ENCODE measurements at regions not wholly inside any gene's neighbourhood (a gene's known extent, or its start where the extent isn't known, plus 50 kb on each side); places are given as distances from the start of the nearest gene placed in this dataset.

DNA sequence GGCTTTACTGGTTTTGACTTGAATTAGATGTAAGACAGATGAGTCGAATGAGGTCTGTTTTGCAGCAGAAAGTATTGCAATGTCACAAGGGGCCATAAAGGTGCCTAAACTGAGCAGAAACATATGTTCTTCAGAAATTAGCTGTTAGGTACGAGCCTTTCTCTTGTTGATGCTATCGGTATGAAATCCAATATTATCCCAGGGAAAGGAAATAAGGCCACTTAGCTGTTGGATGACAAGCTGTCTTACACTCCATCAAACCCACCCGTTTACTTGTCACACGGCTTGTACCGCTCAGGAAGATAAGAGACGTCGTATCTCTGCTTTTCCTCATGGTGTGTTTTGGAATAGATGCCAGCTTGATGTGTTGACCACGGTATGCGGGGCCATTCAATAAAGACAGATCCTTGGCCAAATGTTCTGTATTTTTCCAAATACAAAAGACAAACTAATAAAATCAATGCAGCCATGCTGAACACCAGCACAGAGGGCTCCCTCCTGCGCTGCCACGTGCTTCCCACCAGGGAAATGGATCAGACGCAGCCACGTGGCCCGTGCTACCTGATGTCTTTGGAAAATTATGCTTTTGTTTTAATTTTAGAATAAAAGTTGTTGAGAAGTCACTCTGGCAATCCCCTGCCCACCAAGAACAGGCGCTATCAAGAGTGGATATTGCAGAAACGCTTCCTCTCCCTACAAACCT lies 255.9 kb upstream of the SULF2 start:
- Histone ChIP-seq H3K4me1 (ENCODE audit: insufficient read depth, low read length, poor library complexity, severe bottlenecking) (no peaks in the 10 kb centered on the region), H3K4me3 (ENCODE audit: low read depth, low read length, poor library complexity, severe bottlenecking) (no peak overlapping the region), H3K27ac (ENCODE audit: low read depth, low read length, poor library complexity, severe bottlenecking) (no peak overlapping the region), H3K36me3 (ENCODE audit: insufficient read depth, low read length, poor library complexity, severe bottlenecking) (no peaks in the 10 kb centered on the region), H3K27me3 (replicated peaks; ENCODE audit: insufficient read depth, low read depth, low read length, poor library complexity) (no peaks in the 10 kb centered on the region), H3K9me3 (ENCODE audit: low read depth, low read length, poor library complexity, severe bottlenecking) (no peaks in the 10 kb centered on the region)
- ChIA-PET CTCF (no interaction called here), POLR2A (ENCODE audit: low non-redundant PET) (no interaction called here)
- intact Hi-C loops (cut with micrococcal nuclease; ENCODE audit: unreplicated experiment), result no loop called here
- no peak for DNase-seq (ENCODE audit: low spot score)
- no peak for TF ChIP-seq EZH2 (IDR thresholded peaks at IDR 0.05; ENCODE audit: borderline replicate concordance, low read depth, low read length, poor library complexity, severe bottlenecking)
- TF ChIP-seq, protein P1, sequence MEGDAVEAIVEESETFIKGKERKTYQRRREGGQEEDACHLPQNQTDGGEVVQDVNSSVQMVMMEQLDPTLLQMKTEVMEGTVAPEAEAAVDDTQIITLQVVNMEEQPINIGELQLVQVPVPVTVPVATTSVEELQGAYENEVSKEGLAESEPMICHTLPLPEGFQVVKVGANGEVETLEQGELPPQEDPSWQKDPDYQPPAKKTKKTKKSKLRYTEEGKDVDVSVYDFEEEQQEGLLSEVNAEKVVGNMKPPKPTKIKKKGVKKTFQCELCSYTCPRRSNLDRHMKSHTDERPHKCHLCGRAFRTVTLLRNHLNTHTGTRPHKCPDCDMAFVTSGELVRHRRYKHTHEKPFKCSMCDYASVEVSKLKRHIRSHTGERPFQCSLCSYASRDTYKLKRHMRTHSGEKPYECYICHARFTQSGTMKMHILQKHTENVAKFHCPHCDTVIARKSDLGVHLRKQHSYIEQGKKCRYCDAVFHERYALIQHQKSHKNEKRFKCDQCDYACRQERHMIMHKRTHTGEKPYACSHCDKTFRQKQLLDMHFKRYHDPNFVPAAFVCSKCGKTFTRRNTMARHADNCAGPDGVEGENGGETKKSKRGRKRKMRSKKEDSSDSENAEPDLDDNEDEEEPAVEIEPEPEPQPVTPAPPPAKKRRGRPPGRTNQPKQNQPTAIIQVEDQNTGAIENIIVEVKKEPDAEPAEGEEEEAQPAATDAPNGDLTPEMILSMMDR (conservative IDR thresholded peaks at IDR 0.05; ENCODE audit: low read depth, low read length), result no peak
- BruUV-seq (replicated peaks), result no TSS peak

DNA sequence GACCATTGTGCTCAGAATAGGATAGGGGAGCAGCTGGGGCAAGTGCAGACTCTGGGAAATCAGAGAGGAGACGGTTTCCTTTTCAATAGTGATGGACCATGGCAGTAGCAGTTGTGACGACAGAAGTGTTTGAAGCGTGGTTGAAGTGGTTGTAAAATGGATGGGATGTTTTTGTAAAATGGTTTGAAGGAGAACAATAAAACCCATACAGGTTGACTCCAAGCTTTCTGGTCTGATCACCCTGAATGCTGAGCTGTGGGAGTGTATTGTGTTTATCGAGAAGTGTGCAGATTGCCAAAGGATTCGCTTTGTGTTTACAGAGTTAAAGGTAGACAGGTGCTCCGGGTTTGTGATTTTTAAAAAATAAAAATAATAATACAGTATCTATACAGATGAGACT lies 255.2 kb upstream of the SULF2 start:
- CTCF ChIA-PET, result no interaction called here
- no peak for DNase-seq (ENCODE audit: low spot score)
- BruUV-seq (replicated peaks), result no TSS peak
- intact Hi-C loops (cut with micrococcal nuclease; ENCODE audit: unreplicated experiment), result no loop called here
- H3K27me3 ChIP-seq (replicated peaks; ENCODE audit: insufficient read depth, low read depth, low read length, poor library complexity), result no peaks in the 10 kb centered on the region
- no peaks in the 10 kb centered on the region for H3K36me3 ChIP-seq (ENCODE audit: insufficient read depth, low read length, poor library complexity, severe bottlenecking)
- no peak overlapping the region for H3K27ac ChIP-seq (ENCODE audit: low read depth, low read length, poor library complexity, severe bottlenecking)
- no peaks in the 10 kb centered on the region for H3K4me1 ChIP-seq (ENCODE audit: insufficient read depth, low read length, poor library complexity, severe bottlenecking)
- no peak overlapping the region for H3K4me3 ChIP-seq (ENCODE audit: low read depth, low read length, poor library complexity, severe bottlenecking)
- POLR2A ChIA-PET (ENCODE audit: low non-redundant PET), result no interaction called here
- TF ChIP-seq, protein P1 (conservative IDR thresholded peaks at IDR 0.05; ENCODE audit: low read depth, low read length), result no peak
- no peak for TF ChIP-seq EZH2 (IDR thresholded peaks at IDR 0.05; ENCODE audit: borderline replicate concordance, low read depth, low read length, poor library complexity, severe bottlenecking)
- no peaks in the 10 kb centered on the region for H3K9me3 ChIP-seq (ENCODE audit: low read depth, low read length, poor library complexity, severe bottlenecking)

DNA sequence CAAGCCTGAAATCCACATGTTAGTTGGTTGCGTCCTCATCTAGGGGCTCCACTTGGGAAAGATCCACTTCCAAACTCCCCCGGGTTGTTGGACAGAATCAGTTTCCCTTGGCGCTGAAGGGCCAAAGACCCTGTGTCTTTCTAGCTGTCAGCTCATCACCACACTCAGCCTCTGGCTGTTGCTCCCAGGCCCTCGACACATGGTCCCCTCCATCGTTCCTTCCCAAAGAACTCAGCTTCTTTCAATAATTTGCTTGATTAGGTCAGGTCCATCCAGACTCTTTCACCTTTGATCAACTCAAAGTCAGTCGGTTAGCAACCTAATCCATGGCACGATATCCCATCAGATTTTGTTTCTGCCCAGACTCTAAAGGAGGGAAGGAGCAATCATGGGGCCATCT lies 254.8 kb upstream of the SULF2 start:
- Histone ChIP-seq H3K27ac (ENCODE audit: low read depth, low read length, poor library complexity, severe bottlenecking) (no peak overlapping the region), H3K4me1 (ENCODE audit: insufficient read depth, low read length, poor library complexity, severe bottlenecking) (no peaks in the 10 kb centered on the region), H3K9me3 (ENCODE audit: low read depth, low read length, poor library complexity, severe bottlenecking) (no peaks in the 10 kb centered on the region), H3K36me3 (ENCODE audit: insufficient read depth, low read length, poor library complexity, severe bottlenecking) (no peaks in the 10 kb centered on the region), H3K27me3 (replicated peaks; ENCODE audit: insufficient read depth, low read depth, low read length, poor library complexity) (no peaks in the 10 kb centered on the region), H3K4me3 (ENCODE audit: low read depth, low read length, poor library complexity, severe bottlenecking) (no peak overlapping the region)
- no peak for TF ChIP-seq EZH2 (IDR thresholded peaks at IDR 0.05; ENCODE audit: borderline replicate concordance, low read depth, low read length, poor library complexity, severe bottlenecking)
- no TSS peak for BruUV-seq (replicated peaks)
- POLR2A ChIA-PET (ENCODE audit: low non-redundant PET), result interaction anchor here (0.6 kb wide), 1 partner anchor 26 kb away, joined by 5 read pairs; no protein-coding TSS in a partner anchor
- DNase-seq (ENCODE audit: low spot score), result no peak
- CTCF ChIA-PET, result no interaction called here
- intact Hi-C loops (cut with micrococcal nuclease; ENCODE audit: unreplicated experiment), result no loop called here

DNA sequence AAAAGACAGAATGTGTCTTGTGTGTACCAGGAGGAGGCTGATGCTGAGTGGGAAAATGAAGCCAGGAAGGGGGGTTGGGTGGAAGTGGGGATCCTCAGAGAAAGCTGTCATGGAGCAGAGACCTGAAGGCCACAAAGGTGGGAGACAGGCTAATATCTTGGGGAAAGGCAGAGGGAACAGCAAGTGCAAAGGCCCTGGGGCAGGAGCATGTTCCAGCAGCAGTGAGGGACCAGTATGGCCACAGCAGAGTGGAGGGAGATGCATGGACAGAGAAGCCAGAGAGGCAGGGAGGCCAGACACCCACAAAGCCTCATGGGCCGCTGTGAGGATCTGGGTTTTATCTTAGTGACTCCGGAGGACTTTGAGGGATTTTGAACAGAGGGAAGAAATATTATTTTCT lies 254.2 kb upstream of the SULF2 start:
- TF ChIP-seq, protein P1 (conservative IDR thresholded peaks at IDR 0.05; ENCODE audit: low read depth, low read length), result no peak
- no peak for TF ChIP-seq EZH2 (IDR thresholded peaks at IDR 0.05; ENCODE audit: borderline replicate concordance, low read depth, low read length, poor library complexity, severe bottlenecking)
- ChIA-PET POLR2A (ENCODE audit: low non-redundant PET) (interaction anchor here (0.6 kb wide), 1 partner anchor 26 kb away, joined by 5 read pairs; no protein-coding TSS in a partner anchor), CTCF (no interaction called here)
- H3K4me3 ChIP-seq (ENCODE audit: low read depth, low read length, poor library complexity, severe bottlenecking), result no peak overlapping the region
- intact Hi-C loops (cut with micrococcal nuclease; ENCODE audit: unreplicated experiment), result no loop called here
- no peaks in the 10 kb centered on the region for H3K9me3 ChIP-seq (ENCODE audit: low read depth, low read length, poor library complexity, severe bottlenecking)
- DNase-seq (ENCODE audit: low spot score), result no peak
- no peaks in the 10 kb centered on the region for H3K27me3 ChIP-seq (replicated peaks; ENCODE audit: insufficient read depth, low read depth, low read length, poor library complexity)
- no peaks in the 10 kb centered on the region for H3K36me3 ChIP-seq (ENCODE audit: insufficient read depth, low read length, poor library complexity, severe bottlenecking)
- no peak overlapping the region for H3K27ac ChIP-seq (ENCODE audit: low read depth, low read length, poor library complexity, severe bottlenecking)
- H3K4me1 ChIP-seq (ENCODE audit: insufficient read depth, low read length, poor library complexity, severe bottlenecking), result no peaks in the 10 kb centered on the region
- BruUV-seq (replicated peaks), result no TSS peak

Measured in A673 (cell line).